ENCODE measurements at regions not wholly inside any gene's neighbourhood (a gene's known extent, or its start where the extent isn't known, plus 50 kb on each side); places are given as distances from the start of the nearest gene placed in this dataset.

DNA sequence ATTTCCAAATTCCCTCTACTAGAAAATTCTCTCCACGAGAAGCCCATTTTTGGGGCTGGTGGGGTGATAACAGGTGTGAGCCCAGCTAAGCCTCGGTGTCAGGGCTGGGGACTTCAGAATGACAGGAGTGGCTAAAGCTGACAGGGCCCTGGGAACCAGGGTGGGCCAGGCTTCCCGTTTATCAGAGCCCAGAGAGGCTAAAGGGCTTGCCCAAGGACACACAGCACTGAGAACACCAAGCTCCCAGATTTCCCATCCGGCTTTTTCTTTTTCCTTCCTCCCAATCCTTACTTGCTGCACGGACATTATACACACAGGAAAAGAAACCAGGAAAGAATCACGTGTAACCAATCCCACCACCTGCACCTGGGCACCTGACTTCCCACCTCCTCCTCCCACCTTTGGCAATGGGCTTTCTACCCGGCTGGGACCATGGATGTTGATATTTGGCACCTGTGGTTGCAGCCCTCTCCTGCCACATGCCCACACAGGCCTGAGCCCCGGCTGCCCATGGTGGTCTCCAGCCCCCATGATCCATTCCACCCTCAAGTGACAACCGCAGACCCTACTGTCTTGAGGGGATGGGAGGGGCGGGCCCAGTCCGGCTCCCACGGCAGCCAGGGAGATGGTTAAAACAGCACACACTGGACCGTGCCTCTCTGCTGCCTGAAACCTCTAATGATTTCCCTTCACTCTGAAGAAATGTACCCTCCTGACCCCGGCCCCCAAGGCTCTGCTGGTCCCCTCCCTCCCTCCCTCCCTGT lies 78.9 kb downstream of the ENGASE start:
- Histone ChIP-seq H3K36me3 (ENCODE audit: control insufficient read depth in 2 of 2, insufficient read depth in 2 of 2, low read length in 1 of 2) (no peaks in the 10 kb centered on the region), H3K9me3 (ENCODE audit: control insufficient read depth in 2 of 2, insufficient read depth in 1 of 2, low read length in 1 of 2) (no peaks in the 10 kb centered on the region), H3K4me3 (ENCODE audit: low read length in 2 of 2) (no peak overlapping the region), H3K27me3 (ENCODE audit: control insufficient read depth in 2 of 2, insufficient read depth in 1 of 2, low read length in 1 of 2) (peaks cover 2 to 14% of the 10 kb centered on the region in 2 donors), H3K27ac (ENCODE audit: low read depth in 1 of 2, low read length in 1 of 2) (no peak overlapping the region), H3K4me1 (ENCODE audit: control insufficient read depth in 2 of 2, insufficient read depth in 2 of 2, low read length in 2 of 2) (no peaks in the 10 kb centered on the region)
- DNase-seq (ENCODE audit: low read depth in 6 of 9, low spot score in 9 of 9) = no peak
- 74% methylated on average over 14 of the region's 14 CpGs for WGBS

DNA sequence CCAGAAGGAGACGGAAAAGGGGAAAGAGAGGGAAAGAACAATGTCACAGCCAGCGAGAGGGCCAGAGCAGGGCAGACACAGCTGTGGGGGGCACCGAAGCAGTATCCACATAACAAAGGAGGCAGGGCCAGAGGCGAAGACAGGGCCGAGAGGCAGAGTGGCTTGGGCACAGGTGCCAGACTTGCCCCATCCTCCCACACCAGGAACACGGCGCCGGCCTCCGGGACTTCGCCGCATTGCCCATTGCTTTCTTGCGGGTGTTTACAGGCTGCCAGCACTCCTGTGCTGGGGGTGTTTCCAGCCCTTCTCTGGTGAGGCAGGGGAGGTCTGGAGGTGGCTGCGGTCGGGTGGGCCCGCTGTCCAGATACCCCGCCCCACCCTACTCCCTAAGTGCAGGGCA lies 78.0 kb downstream of the ENGASE start:
- Histone ChIP-seq H3K9me3 (ENCODE audit: control insufficient read depth in 2 of 2, insufficient read depth in 1 of 2, low read length in 1 of 2) (no peaks in the 10 kb centered on the region), H3K4me3 (ENCODE audit: low read length in 2 of 2) (no peak overlapping the region), H3K36me3 (ENCODE audit: control insufficient read depth in 2 of 2, insufficient read depth in 2 of 2, low read length in 1 of 2) (no peaks in the 10 kb centered on the region), H3K4me1 (ENCODE audit: control insufficient read depth in 2 of 2, insufficient read depth in 2 of 2, low read length in 2 of 2) (no peaks in the 10 kb centered on the region), H3K27ac (ENCODE audit: low read depth in 1 of 2, low read length in 1 of 2) (no peak overlapping the region), H3K27me3 (ENCODE audit: control insufficient read depth in 2 of 2, insufficient read depth in 1 of 2, low read length in 1 of 2) (peaks cover 2 to 14% of the 10 kb centered on the region in 2 donors)
- no peak for DNase-seq (ENCODE audit: low read depth in 6 of 9, low spot score in 9 of 9)
- 37% methylated on average over 16 of the region's 16 CpGs for WGBS

DNA sequence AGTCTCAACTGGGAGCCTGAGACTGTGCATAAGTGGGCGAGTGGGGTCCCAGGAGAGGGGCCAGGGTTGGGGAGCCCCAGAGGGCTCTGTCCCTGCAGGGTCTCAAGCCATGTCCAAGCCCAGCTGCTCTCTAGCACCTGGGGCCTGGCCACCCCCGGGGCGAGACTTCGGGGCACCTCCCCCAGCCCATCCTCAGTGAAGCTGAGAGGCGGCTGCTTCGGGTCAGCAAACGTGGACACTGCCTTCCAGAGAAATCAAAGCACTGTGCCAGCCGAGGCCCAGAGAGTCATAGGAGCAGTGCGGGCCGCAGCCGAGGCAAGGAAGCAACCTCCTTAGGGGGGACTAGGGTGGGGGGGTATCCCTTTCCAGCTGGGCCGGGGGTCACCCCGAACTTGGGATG lies 77.5 kb downstream of the ENGASE start:
- no peak for DNase-seq (ENCODE audit: low read depth in 6 of 9, low spot score in 9 of 9)
- no peaks in the 10 kb centered on the region for H3K9me3 ChIP-seq (ENCODE audit: control insufficient read depth in 2 of 2, insufficient read depth in 1 of 2, low read length in 1 of 2)
- no peaks in the 10 kb centered on the region for H3K36me3 ChIP-seq (ENCODE audit: control insufficient read depth in 2 of 2, insufficient read depth in 2 of 2, low read length in 1 of 2)
- WGBS = 40% methylated on average over 13 of the region's 13 CpGs
- H3K4me1 ChIP-seq (ENCODE audit: control insufficient read depth in 2 of 2, insufficient read depth in 2 of 2, low read length in 2 of 2) = no peaks in the 10 kb centered on the region
- H3K27me3 ChIP-seq (ENCODE audit: control insufficient read depth in 2 of 2, insufficient read depth in 1 of 2, low read length in 1 of 2) = peaks cover 2 to 14% of the 10 kb centered on the region in 2 donors
- H3K4me3 ChIP-seq (ENCODE audit: low read length in 2 of 2) = no peak overlapping the region
- no peak overlapping the region for H3K27ac ChIP-seq (ENCODE audit: low read depth in 1 of 2, low read length in 1 of 2)

DNA sequence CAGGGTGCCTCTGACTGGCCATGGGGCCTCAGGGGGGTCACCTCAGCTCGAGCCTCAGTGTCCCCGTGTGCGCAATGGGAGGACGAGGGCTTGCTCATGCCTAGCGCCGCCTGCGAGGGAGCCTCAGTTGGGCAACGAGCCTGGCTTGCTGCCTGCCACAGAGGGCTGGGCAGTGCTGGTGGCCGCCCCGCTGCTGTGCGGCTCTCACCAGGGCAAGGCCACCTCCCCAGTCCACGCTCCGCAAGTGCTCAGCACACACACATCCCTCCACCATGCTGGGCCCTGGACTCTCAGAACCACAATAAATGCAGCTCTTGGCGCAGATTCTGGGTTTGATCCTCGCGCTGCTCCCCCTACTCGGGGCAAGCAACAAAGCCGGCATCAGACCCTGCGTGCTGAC lies 76.2 kb downstream of the ENGASE start:
- no peak overlapping the region for H3K27ac ChIP-seq (ENCODE audit: low read depth in 1 of 2, low read length in 1 of 2)
- no peak overlapping the region for H3K4me3 ChIP-seq (ENCODE audit: low read length in 2 of 2)
- DNase-seq (ENCODE audit: low read depth in 6 of 9, low spot score in 9 of 9) = no peak
- no peaks in the 10 kb centered on the region for H3K9me3 ChIP-seq (ENCODE audit: control insufficient read depth in 2 of 2, insufficient read depth in 1 of 2, low read length in 1 of 2)
- no peaks in the 10 kb centered on the region for H3K4me1 ChIP-seq (ENCODE audit: control insufficient read depth in 2 of 2, insufficient read depth in 2 of 2, low read length in 2 of 2)
- H3K27me3 ChIP-seq (ENCODE audit: control insufficient read depth in 2 of 2, insufficient read depth in 1 of 2, low read length in 1 of 2) = peaks cover 2 to 14% of the 10 kb centered on the region in 2 donors
- no peaks in the 10 kb centered on the region for H3K36me3 ChIP-seq (ENCODE audit: control insufficient read depth in 2 of 2, insufficient read depth in 2 of 2, low read length in 1 of 2)
- WGBS = 85% methylated on average over 19 of the region's 19 CpGs

DNA sequence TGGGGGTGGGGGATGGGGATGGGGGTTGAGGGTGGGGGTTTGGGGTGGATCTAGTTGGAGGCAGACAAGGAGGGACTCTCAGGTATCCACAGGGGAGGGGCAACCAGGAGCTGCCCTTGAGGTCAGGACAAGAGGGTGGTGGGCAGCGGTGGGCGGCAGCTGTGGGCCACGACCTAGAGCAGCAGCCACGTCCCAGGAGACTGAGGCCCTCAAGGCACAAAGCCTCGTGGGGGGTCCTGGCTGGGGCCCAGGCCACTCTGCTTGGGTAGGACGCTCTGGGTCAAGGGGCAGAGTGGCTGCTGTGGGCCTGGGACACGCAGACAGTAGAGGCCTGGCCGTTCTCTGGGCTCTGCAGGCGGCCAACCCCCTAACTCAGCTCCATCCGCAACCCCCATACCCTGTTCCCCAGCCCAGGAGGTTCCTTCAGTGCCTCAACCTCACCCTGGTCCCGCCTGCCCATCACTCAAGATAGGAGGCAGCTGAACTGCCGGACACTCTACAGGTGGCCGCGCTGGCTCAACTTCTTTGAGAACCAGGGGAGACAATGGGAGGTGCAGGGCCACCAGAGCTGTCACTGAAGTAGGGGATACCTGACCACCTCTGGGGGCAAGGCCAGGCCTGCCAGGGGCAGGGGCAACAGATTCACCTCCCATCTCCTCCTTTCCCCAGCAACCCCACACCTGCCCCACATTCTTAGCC lies 75.6 kb downstream of the ENGASE start:
- DNase-seq (ENCODE audit: low read depth in 6 of 9, low spot score in 9 of 9) = no peak
- Histone ChIP-seq H3K4me3 (ENCODE audit: low read length in 2 of 2) (no peak overlapping the region), H3K9me3 (ENCODE audit: control insufficient read depth in 2 of 2, insufficient read depth in 1 of 2, low read length in 1 of 2) (no peaks in the 10 kb centered on the region), H3K27ac (ENCODE audit: low read depth in 1 of 2, low read length in 1 of 2) (no peak overlapping the region), H3K27me3 (ENCODE audit: control insufficient read depth in 2 of 2, insufficient read depth in 1 of 2, low read length in 1 of 2) (peaks cover 2 to 14% of the 10 kb centered on the region in 2 donors), H3K36me3 (ENCODE audit: control insufficient read depth in 2 of 2, insufficient read depth in 2 of 2, low read length in 1 of 2) (no peaks in the 10 kb centered on the region), H3K4me1 (ENCODE audit: control insufficient read depth in 2 of 2, insufficient read depth in 2 of 2, low read length in 2 of 2) (no peaks in the 10 kb centered on the region)
- WGBS = 87% methylated on average over 14 of the region's 14 CpGs

DNA sequence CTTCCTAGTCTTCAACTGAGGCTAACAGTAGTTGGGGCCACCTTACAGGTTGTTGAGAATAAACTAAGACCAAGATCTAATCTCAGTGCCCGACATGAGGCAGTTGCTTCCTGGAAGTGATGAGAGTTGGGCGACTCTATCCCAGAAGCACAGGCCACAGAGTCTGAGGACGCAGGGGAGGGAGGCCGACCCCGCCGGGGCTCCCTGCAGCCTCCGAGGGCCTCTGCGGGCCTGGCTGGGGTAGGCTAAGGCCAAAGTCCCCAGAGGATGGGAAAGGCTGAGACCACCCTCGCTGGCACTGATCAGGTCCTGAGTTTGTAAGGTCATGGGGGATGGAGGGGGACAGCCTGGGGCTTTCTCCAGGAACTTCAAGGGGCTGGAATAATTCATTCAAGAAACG lies 74.0 kb downstream of the ENGASE start:
- no peak for DNase-seq (ENCODE audit: low read depth in 6 of 9, low spot score in 9 of 9)
- no peaks in the 10 kb centered on the region for H3K4me1 ChIP-seq (ENCODE audit: control insufficient read depth in 2 of 2, insufficient read depth in 2 of 2, low read length in 2 of 2)
- no peaks in the 10 kb centered on the region for H3K36me3 ChIP-seq (ENCODE audit: control insufficient read depth in 2 of 2, insufficient read depth in 2 of 2, low read length in 1 of 2)
- H3K27ac ChIP-seq (ENCODE audit: low read depth in 1 of 2, low read length in 1 of 2) = no peak overlapping the region
- H3K9me3 ChIP-seq (ENCODE audit: control insufficient read depth in 2 of 2, insufficient read depth in 1 of 2, low read length in 1 of 2) = no peaks in the 10 kb centered on the region
- peaks cover 2 to 13% of the 10 kb centered on the region in 2 donors for H3K27me3 ChIP-seq (ENCODE audit: control insufficient read depth in 2 of 2, insufficient read depth in 1 of 2, low read length in 1 of 2)
- WGBS = 86% methylated on average over 10 of the region's 10 CpGs
- H3K4me3 ChIP-seq (ENCODE audit: low read length in 2 of 2) = no peak overlapping the region

DNA sequence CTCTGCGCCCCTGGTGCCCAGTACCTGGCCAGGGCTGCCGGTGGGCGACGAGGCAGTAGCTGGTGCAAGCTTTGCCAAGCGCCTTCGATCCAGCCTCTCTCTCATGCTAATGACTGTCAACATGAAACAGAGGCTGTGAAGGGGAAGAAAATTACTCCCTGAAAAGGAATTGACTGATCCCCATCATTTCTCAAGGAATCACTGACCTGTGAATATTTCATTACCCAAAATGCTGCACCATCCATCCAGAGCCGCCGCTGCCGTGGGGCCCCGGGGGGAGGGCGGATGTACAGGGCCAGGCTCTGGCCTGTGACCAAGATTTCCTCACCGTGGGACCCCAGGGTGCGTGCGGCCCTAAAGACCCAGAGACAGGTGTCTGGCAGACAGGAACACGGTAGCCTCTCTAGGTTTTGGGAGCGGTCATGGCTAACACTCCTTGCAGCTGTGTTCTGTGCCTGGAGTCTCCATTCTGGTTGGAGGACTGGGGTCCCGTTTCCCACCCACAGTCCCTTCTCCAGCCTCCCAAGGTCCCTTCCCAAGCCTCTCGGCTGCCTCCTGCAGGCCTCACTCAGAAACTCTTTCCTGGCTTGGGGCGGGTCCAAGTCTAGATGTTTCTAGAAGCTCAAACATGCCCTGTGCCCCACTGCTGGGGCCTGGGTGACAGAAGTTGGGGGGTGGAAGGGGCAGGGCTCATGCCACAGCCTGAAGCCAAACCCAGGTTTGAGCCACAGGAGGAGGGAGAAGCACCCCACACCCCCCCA lies 73.3 kb downstream of the ENGASE start:
- H3K36me3 ChIP-seq (ENCODE audit: control insufficient read depth in 2 of 2, insufficient read depth in 2 of 2, low read length in 1 of 2) = no peaks in the 10 kb centered on the region
- H3K9me3 ChIP-seq (ENCODE audit: control insufficient read depth in 2 of 2, insufficient read depth in 1 of 2, low read length in 1 of 2) = no peaks in the 10 kb centered on the region
- 94% methylated on average over 19 of the region's 19 CpGs for WGBS
- no peak overlapping the region for H3K27ac ChIP-seq (ENCODE audit: low read depth in 1 of 2, low read length in 1 of 2)
- H3K4me1 ChIP-seq (ENCODE audit: control insufficient read depth in 2 of 2, insufficient read depth in 2 of 2, low read length in 2 of 2) = no peaks in the 10 kb centered on the region
- DNase-seq (ENCODE audit: low read depth in 6 of 9, low spot score in 9 of 9) = no peak
- peaks cover 2 to 9% of the 10 kb centered on the region in 2 donors for H3K27me3 ChIP-seq (ENCODE audit: control insufficient read depth in 2 of 2, insufficient read depth in 1 of 2, low read length in 1 of 2)
- H3K4me3 ChIP-seq (ENCODE audit: low read length in 2 of 2) = no peak overlapping the region

DNA sequence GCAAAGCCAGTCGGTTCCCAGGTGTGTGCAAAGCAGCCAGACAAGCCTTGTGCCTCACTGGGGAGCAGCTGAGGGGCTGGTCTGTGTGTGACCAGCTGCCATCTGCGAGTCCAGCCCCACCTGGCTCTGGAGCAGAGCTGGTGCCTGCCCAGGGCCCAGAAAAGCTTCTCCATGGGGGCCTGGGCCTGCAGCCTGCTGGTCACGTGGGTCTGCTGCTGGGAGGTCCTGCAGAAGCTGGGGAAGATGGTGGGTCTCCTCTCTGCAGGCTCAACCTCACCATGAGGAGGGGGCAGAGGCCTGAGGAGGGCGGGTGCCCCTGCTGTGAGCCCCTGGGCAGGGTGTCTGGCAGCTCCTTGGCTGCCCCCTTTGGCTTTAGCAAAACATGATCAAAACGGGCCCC lies 71.9 kb downstream of the ENGASE start:
- H3K9me3 ChIP-seq (ENCODE audit: control insufficient read depth in 2 of 2, insufficient read depth in 1 of 2, low read length in 1 of 2) = no peaks in the 10 kb centered on the region
- H3K27me3 ChIP-seq (ENCODE audit: control insufficient read depth in 2 of 2, insufficient read depth in 1 of 2, low read length in 1 of 2) = peaks cover 2 to 10% of the 10 kb centered on the region in 2 donors
- H3K4me3 ChIP-seq (ENCODE audit: low read length in 2 of 2) = no peak overlapping the region
- H3K27ac ChIP-seq (ENCODE audit: low read depth in 1 of 2, low read length in 1 of 2) = no peak overlapping the region
- WGBS = 82% methylated on average over 5 of the region's 5 CpGs
- H3K4me1 ChIP-seq (ENCODE audit: control insufficient read depth in 2 of 2, insufficient read depth in 2 of 2, low read length in 2 of 2) = no peaks in the 10 kb centered on the region
- no peak for DNase-seq (ENCODE audit: low read depth in 6 of 9, low spot score in 9 of 9)
- H3K36me3 ChIP-seq (ENCODE audit: control insufficient read depth in 2 of 2, insufficient read depth in 2 of 2, low read length in 1 of 2) = no peaks in the 10 kb centered on the region

DNA sequence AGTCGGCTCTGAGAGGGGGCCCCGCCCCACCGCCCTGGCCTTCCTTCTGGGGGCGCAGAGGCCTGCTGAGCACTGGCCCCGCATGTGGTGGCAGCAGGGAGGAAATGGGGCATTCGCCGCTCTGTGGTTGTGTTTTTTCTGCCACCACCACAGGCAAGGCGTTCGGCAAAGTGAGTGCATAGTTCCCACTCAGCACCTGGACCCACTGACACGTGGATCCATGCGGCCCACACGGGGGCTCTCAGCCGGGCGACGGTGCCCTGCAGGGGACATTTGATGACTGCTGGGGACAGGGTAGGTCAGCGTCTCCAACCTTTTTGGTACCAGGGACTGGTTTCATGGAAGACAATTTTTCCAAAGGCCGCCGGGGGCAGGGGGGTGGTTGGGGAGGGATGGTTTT lies 70.9 kb downstream of the ENGASE start:
- no peaks in the 10 kb centered on the region for H3K4me1 ChIP-seq (ENCODE audit: control insufficient read depth in 2 of 2, insufficient read depth in 2 of 2, low read length in 2 of 2)
- WGBS = 90% methylated on average over 18 of the region's 18 CpGs
- H3K9me3 ChIP-seq (ENCODE audit: control insufficient read depth in 2 of 2, insufficient read depth in 1 of 2, low read length in 1 of 2) = no peaks in the 10 kb centered on the region
- no peak for DNase-seq (ENCODE audit: low read depth in 6 of 9, low spot score in 9 of 9)
- H3K36me3 ChIP-seq (ENCODE audit: control insufficient read depth in 2 of 2, insufficient read depth in 2 of 2, low read length in 1 of 2) = no peaks in the 10 kb centered on the region
- peaks cover 2 to 10% of the 10 kb centered on the region in 2 donors for H3K27me3 ChIP-seq (ENCODE audit: control insufficient read depth in 2 of 2, insufficient read depth in 1 of 2, low read length in 1 of 2)
- no peak overlapping the region for H3K27ac ChIP-seq (ENCODE audit: low read depth in 1 of 2, low read length in 1 of 2)
- H3K4me3 ChIP-seq (ENCODE audit: low read length in 2 of 2) = no peak overlapping the region

All from thymus (tissue), 11 donors.